DOHH2 (cell line): ENCODE measurements at regions not wholly inside any gene's neighbourhood (a gene's known extent, or its start where the extent isn't known, plus 50 kb on each side); places are given as distances from the start of the nearest gene placed in this dataset.

Experiments
- H3F3A ChIP-seq: fragments of 200-600 bp; sonication (generic), shearing (Covaris generic); 2 replicates; pipeline ENCODE4 v1.6.0; 2016; ENCODE audit warnings: antibody characterized with exemption, mild to moderate bottlenecking; ENCODE audit not compliant: control insufficient read depth, insufficient read depth
- H3K27ac ChIP-seq: fragments of 200-600 bp; sonication (generic); 2 replicates; pipeline ENCODE4 v1.5.1; 2014; ENCODE audit warnings: low read depth, mild to moderate bottlenecking, low read length, moderate library complexity
- H3K27me3 ChIP-seq: fragments of 200-600 bp; sonication (generic); 2 replicates; pipeline ENCODE4 v1.6.1; 2014; ENCODE audit warnings: mild to moderate bottlenecking, low read length, mixed read lengths; ENCODE audit not compliant: control insufficient read depth
- H3K36me3 ChIP-seq: fragments of 200-600 bp; sonication (generic); 2 replicates; pipeline ENCODE4 v1.6.1; 2014; ENCODE audit warnings: mild to moderate bottlenecking, low read length, moderate library complexity, mixed read lengths; ENCODE audit not compliant: control insufficient read depth
- H3K4me1 ChIP-seq: fragments of 200-600 bp; sonication (generic); 2 replicates; pipeline ENCODE4 v1.6.1; 2014; ENCODE audit warnings: mild to moderate bottlenecking, low read length, mixed read lengths; ENCODE audit not compliant: control insufficient read depth
- H3K4me2 ChIP-seq: fragments of 200-600 bp; sonication (generic); 2 replicates; pipeline ENCODE4 v1.6.0; 2014; ENCODE audit warnings: mild to moderate bottlenecking, low read length, moderate library complexity
- H3K4me3 ChIP-seq: fragments of 200-600 bp; sonication (generic); 2 replicates; pipeline ENCODE4 v1.5.1; 2014; ENCODE audit warnings: mild to moderate bottlenecking, low read length, mixed read lengths
- H3K79me2 ChIP-seq: fragments of 200-600 bp; sonication (generic); 2 replicates; pipeline ENCODE4 v1.6.1; 2014; ENCODE audit warnings: mild to moderate bottlenecking, low read length, mixed read lengths; ENCODE audit not compliant: control insufficient read depth
- H3K9me2 ChIP-seq: fragments of 200-600 bp; sonication (generic); replicated peaks from 2 replicates; pipeline ENCODE4 v1.6.1; 2014; ENCODE audit warnings: mild to moderate bottlenecking, low read length, mixed read lengths; ENCODE audit not compliant: control insufficient read depth
- H3K9me3 ChIP-seq: fragments of 200-600 bp; sonication (generic); 2 replicates; pipeline ENCODE4 v1.6.1; 2014; ENCODE audit warnings: antibody characterized with exemption, low read length, mixed read lengths; ENCODE audit not compliant: control insufficient read depth, insufficient read depth
- H4K20me1 ChIP-seq: fragments of 200-600 bp; sonication (generic); 2 replicates; pipeline ENCODE4 v1.6.0; 2014; ENCODE audit warnings: low read depth, mild to moderate bottlenecking, antibody characterized with exemption, low read length, moderate library complexity; ENCODE audit not compliant: control insufficient read depth, insufficient read depth
- EZH2phosphoT487 ChIP-seq: fragments of 200-600 bp; sonication (generic); IDR thresholded peaks from 2 replicates; pipeline ENCODE4 v1.6.1; 2017; ENCODE audit warnings: borderline replicate concordance, mild to moderate bottlenecking, antibody characterized with exemption, low read length, moderate library complexity, mixed read lengths
- TF ChIP-seq, protein P1 (sequence below): fragments of 200-600 bp; sonication (generic); IDR thresholded peaks from one replicate; pipeline ENCODE4 v1.5.1; 2014; ENCODE audit warnings: antibody characterized with exemption, mild to moderate bottlenecking, low read depth, low read length; ENCODE audit not compliant: poor library complexity, severe bottlenecking

DNA sequence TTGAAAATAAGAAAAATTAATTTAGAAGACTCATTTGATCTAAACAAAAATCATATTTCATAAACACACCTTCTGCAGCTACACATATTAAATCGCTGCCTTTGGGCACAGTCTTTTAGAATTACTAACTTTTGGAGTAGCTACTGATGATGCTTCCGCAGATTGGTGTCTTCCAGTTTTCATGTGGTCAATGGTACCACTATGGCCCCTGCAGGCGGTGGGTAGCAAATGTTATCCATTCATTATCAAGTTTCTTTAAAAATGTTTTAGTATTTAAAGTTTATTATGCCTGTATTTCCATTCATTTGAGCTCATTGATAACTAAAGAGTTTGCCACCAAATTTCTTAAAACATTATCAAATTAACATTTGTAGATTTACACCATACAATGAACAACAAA lies 122.9 kb upstream of the GRAMD2B start:
- H3K4me1 ChIP-seq = no peaks in the 10 kb centered on the region
- H3K9me3 ChIP-seq = no peaks in the 10 kb centered on the region
- H3K27me3 ChIP-seq = no peaks in the 10 kb centered on the region
- TF ChIP-seq, protein P1, sequence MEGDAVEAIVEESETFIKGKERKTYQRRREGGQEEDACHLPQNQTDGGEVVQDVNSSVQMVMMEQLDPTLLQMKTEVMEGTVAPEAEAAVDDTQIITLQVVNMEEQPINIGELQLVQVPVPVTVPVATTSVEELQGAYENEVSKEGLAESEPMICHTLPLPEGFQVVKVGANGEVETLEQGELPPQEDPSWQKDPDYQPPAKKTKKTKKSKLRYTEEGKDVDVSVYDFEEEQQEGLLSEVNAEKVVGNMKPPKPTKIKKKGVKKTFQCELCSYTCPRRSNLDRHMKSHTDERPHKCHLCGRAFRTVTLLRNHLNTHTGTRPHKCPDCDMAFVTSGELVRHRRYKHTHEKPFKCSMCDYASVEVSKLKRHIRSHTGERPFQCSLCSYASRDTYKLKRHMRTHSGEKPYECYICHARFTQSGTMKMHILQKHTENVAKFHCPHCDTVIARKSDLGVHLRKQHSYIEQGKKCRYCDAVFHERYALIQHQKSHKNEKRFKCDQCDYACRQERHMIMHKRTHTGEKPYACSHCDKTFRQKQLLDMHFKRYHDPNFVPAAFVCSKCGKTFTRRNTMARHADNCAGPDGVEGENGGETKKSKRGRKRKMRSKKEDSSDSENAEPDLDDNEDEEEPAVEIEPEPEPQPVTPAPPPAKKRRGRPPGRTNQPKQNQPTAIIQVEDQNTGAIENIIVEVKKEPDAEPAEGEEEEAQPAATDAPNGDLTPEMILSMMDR = no peak
- TF ChIP-seq EZH2phosphoT487 = no peak
- H3K27ac ChIP-seq = no peak overlapping the region
- H3F3A ChIP-seq = no peaks in the 10 kb centered on the region
- H3K9me2 ChIP-seq = no peaks in the 10 kb centered on the region
- H3K4me2 ChIP-seq = no peak overlapping the region
- no peaks in the 10 kb centered on the region for H3K36me3 ChIP-seq
- no peaks in the 10 kb centered on the region for H3K79me2 ChIP-seq
- H3K4me3 ChIP-seq = no peak overlapping the region
- H4K20me1 ChIP-seq = no peaks in the 10 kb centered on the region

DNA sequence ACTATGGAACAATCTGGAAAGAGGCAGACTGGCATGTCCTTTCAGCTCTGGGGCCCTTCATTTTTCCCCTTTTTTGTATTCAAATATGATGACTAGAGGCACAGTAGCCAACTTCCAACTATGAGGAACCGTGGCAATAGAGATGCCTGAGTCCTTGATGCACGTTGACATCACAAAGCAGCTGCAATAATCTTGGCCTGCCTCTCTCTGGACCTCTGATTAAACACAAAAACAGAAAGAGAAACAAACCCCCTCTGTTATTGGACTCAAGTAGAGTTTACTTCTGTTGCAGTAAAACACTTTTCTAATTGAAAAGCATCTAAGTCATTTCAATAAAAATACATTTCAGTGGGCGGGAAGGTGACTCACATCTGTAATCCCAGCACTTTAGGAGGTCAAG lies 122.2 kb upstream of the GRAMD2B start:
- H3K4me1 ChIP-seq = no peaks in the 10 kb centered on the region
- no peak overlapping the region for H3K4me3 ChIP-seq
- H3K27ac ChIP-seq = no peak overlapping the region
- H3K4me2 ChIP-seq = no peak overlapping the region
- H3K79me2 ChIP-seq = no peaks in the 10 kb centered on the region
- H4K20me1 ChIP-seq = no peaks in the 10 kb centered on the region
- H3F3A ChIP-seq = no peaks in the 10 kb centered on the region
- no peaks in the 10 kb centered on the region for H3K9me3 ChIP-seq
- no peak for TF ChIP-seq EZH2phosphoT487
- TF ChIP-seq, protein P1 = no peak
- no peaks in the 10 kb centered on the region for H3K27me3 ChIP-seq
- no peaks in the 10 kb centered on the region for H3K36me3 ChIP-seq
- no peaks in the 10 kb centered on the region for H3K9me2 ChIP-seq

- H3K79me2 ChIP-seq = no peaks in the 10 kb centered on the region
- no peaks in the 10 kb centered on the region for H3K9me2 ChIP-seq
- no peak overlapping the region for H3K27ac ChIP-seq
- no peaks in the 10 kb centered on the region for H3F3A ChIP-seq
- no peaks in the 10 kb centered on the region for H3K9me3 ChIP-seq
- TF ChIP-seq, protein P1 = no peak
- TF ChIP-seq EZH2phosphoT487 = no peak
- no peaks in the 10 kb centered on the region for H3K4me1 ChIP-seq
- no peaks in the 10 kb centered on the region for H3K27me3 ChIP-seq
- no peak overlapping the region for H3K4me2 ChIP-seq
- no peak overlapping the region for H3K4me3 ChIP-seq
- no peaks in the 10 kb centered on the region for H4K20me1 ChIP-seq
- H3K36me3 ChIP-seq = no peaks in the 10 kb centered on the region
Measured at GRCh38 chr5:126309860-126310259, 113.3 kb upstream of the GRAMD2B start.

DNA sequence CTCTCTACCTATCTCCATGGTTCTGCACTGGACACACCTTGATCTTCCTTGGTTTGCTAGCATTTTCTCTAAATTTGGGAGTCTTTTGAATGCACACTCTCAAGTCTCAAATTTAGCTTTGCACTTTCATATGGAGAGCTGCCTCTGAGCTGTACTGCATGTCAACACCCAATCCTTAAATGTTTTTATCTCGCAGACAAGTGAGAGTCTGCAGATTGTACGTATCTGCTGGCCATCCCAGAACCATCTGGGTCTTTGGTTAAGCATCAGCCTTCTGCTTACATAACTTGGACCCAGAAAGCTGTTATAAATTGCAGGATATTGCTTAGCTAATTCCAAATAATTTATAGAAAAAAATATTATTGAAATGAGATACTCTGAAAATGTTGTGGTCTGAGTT lies 111.4 kb upstream of the GRAMD2B start:
- H4K20me1 ChIP-seq = no peaks in the 10 kb centered on the region
- H3K4me2 ChIP-seq = no peak overlapping the region
- H3K4me3 ChIP-seq = no peak overlapping the region
- TF ChIP-seq EZH2phosphoT487 = no peak
- TF ChIP-seq, protein P1 = no peak
- H3F3A ChIP-seq = no peaks in the 10 kb centered on the region
- H3K9me2 ChIP-seq = no peaks in the 10 kb centered on the region
- no peaks in the 10 kb centered on the region for H3K27me3 ChIP-seq
- H3K79me2 ChIP-seq = no peaks in the 10 kb centered on the region
- no peaks in the 10 kb centered on the region for H3K4me1 ChIP-seq
- no peaks in the 10 kb centered on the region for H3K36me3 ChIP-seq
- H3K9me3 ChIP-seq = no peaks in the 10 kb centered on the region
- no peak overlapping the region for H3K27ac ChIP-seq
